ENCODE measurements at regions not wholly inside any gene's neighbourhood (a gene's known extent, or its start where the extent isn't known, plus 50 kb on each side); places are given as distances from the start of the nearest gene placed in this dataset.

GRCh38 chr22:48753381-48753730 lies 1074.3 kb downstream of the BRD1 start:
- DNase-seq (ENCODE audit: low read depth in 4 of 4, low spot score in 2 of 4): no peak

DNA sequence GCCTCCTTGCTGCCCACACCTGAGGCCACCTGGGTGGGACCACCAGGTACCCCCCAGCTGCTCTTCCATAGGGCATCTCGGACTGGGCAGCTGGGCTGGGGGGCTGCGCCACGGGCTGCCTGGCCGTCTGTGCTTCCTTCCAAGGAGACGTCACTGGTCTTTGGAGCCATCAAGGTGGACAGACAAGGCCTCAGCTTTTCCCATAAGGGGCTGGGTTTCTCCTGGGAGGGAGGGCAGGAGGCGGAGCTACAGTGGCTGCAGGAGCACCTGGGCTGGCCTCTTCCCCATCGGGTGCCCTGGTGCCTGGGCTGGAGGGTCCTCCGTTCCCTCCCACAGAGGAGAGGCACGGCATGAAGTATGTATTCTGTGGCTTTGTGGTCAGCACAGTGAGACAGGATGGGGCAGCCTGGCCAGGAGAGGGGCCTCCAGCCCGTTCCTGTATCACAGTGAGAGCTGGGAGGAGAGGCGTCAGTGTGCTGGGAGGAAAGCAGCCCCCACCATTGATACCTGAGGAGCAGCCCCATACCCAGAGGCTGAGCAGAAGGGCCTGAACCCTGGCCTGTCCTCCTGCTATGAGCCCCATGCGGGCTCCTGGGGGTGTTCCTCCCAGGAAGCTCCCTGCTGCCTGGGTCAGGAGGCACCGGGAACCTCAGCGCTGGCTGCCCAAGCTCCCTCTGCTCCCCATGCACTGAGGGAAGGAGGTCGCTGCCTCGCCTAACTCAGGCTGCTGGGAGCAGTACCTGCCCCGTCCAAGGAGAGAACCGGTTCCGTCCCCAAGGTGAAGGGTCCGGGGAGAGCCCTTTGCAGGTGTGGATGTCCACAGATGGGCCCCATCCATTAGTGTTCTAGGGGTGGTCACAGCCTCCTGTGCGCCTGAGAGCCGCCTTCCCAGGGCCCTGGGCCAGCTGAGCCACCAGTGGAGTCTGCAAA lies 1075.0 kb downstream of the BRD1 start:
- DNase-seq (ENCODE audit: low read depth in 4 of 4, low spot score in 2 of 4): no peak

DNA sequence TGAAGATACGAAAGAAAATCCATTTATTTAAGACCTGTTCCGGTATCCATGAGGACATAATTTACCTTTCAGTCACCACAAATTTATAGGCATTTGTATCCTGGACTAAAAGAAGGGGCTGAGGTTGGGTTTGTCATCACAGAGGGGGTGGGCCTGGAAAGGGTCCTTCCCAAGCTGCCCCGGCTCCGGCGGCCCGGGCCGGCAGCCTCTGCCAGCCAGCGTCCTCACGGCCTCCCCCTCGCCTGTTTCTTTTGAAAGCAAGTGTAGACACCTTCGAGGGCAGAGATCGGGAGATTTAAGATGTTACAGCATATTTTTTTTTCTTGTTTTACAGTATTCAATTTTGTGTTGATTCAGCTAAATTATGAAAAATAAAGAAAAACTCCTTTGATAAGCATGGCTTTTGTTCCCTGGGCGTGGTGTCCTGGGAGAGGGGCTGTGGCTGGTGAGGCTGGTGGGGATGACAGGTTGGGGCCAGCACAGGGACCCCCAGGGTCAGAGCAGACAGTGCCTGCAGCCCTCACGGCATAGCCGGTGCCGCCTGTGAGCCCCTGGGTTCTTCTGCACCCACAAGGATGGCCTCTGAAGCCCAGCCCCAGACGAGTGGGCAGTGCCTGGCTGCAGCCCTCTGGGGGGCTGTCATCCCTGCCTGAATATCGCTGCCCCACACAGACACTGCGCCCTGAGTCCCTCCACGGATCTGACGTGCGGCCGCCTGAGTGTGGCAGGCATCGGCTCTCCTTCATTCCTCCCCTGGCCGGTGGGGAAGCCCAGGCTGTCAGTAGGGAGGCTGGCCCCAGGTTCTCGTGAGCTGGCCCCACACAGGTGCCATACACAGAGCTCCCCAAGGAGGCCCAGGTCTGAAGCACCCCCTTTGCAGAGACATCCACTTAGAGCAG lies 1075.9 kb downstream of the BRD1 start:
- no peak for DNase-seq (ENCODE audit: low read depth in 4 of 4, low spot score in 2 of 4)

DNA sequence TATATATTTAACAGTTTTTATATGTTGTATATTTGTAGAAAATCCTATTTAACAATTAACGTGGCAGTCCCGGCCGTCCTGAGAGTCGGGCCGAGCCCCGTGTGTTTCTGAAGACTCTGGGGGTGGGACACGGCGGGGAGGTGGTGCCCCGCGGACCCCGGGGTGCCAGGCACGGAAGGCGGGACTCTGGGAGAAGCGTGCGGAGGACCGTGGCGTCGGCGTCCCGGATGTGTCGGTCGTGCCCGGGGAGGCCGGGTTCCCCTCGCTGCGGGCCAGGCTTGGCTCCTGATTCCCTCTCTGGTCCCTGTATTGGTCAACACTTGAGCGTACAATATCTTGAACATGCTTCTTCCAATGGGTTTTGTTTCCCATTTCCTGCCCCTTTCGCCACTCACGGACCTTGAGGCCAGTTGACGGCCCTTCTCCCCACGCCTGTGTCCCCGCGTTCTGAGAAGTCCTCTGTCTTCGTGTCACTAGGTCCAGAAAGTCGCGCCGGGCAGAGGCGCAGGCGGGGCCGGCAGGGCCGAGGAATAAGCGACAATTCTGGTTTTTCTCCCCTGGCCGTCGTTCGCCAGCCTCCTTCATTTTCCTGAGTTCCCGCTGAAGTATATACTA lies 1076.7 kb downstream of the BRD1 start:
- no peak for DNase-seq (ENCODE audit: low read depth in 4 of 4, low spot score in 2 of 4)

GRCh38 chr22:48750282-48750681 lies 1077.4 kb downstream of the BRD1 start:
- no peak for DNase-seq (ENCODE audit: low read depth in 4 of 4, low spot score in 2 of 4)

DNA sequence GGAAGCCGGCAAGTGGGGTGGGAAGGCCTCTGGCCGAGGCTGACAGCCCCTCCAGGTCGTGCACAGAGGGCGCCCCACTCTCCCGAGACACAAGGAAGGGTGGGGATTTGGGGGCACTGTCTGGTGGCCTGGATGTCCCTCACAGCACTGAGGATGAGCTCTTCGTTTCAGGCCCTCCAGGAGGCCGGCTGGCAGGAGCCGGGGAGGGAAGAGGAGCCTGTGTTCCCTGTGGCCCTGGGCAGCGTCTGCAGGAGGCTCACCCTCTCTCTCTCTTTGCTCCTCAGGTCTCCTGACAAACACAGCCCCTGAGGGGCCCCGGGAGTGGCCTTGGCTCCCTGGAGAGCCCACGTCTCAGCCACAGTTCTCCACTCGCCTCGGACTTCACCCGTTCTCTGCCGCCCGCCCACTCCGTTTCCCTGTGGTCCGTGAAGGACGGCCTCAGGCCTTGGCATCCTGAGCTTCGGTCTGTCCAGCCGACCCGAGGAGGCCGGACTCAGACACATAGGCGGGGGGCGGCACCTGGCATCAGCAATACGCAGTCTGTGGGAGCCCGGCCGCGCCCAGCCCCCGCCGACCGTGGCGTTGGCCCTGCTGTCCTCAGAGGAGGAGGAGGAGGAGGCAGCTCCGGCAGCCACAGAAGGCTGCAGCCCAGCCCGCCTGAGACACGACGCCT lies 1078.0 kb downstream of the BRD1 start:
- DNase-seq (ENCODE audit: low read depth in 4 of 4, low spot score in 2 of 4): no peak

GRCh38 chr22:48748860-48749554 lies 1078.7 kb downstream of the BRD1 start:
- DNase-seq (ENCODE audit: low read depth in 4 of 4, low spot score in 2 of 4): no peak

DNA sequence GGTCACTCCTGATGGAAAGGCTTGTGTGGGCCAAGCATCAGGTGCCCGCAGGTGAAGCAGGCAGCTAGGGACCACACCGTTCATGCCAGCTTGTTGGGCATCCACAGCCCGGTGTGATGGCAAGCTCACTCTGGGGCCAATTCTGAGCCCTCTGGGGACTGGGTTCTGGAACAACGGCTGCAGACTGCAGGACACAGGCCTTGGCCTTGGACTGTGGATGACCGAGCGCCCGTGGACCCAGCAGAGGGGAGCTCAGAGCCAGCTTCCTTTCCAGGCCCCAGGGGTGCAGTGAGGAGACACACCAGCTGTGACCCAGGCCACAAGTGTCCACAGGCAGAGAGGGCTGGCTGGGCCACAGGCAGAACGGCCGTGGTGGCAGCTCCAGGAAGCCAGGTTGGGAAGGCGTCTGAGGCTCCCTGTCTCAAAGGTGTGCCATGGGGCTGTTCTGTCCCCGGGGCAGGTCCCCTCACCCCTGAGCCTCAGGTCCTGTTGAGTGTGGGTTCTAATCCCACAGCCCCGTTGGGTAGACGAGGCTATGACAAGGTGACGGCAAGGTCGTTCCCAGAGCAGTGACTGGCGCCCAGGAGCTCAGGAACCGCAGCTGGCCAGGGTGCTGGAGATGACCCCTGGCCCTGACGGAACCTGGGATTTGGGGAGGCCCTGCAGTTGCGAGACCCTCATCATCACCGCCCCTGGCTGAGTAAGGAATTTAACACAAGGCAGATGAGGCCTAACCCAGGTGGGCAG lies 1079.4 kb downstream of the BRD1 start:
- DNase-seq (ENCODE audit: low read depth in 4 of 4, low spot score in 2 of 4): no peak

DNA sequence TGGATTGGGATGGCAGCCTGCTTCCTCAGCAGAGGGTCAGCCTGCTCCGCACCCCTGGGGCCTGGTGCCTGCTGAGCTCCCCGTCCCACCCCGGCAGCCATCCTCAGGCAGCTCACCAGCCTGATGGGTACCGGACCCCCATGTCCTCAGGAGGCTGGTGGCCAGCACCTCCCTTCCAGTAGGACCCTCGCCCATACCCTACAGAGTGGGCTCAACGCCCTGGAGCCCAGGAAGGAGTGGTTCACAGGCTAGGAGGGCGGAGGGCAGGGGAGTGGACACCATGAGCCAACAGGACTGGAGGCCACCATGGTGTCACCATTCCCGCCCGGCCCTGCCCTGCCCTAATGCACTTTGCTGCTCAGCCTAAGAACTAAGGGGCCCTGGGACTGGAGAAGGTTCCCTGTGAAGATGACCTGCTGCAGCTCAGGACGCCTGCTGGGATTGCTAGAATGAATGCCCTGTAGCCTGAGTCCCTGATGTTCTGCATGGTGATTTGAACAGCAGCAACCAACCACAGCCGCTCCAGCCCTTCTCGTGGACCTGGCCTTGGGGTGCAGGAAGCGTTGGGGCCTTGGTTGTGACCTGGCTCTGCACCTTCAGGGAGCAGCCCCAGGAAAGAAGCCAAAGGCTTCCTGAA lies 1080.8 kb downstream of the BRD1 start:
- DNase-seq (ENCODE audit: low read depth in 4 of 4, low spot score in 2 of 4): no peak

DNA sequence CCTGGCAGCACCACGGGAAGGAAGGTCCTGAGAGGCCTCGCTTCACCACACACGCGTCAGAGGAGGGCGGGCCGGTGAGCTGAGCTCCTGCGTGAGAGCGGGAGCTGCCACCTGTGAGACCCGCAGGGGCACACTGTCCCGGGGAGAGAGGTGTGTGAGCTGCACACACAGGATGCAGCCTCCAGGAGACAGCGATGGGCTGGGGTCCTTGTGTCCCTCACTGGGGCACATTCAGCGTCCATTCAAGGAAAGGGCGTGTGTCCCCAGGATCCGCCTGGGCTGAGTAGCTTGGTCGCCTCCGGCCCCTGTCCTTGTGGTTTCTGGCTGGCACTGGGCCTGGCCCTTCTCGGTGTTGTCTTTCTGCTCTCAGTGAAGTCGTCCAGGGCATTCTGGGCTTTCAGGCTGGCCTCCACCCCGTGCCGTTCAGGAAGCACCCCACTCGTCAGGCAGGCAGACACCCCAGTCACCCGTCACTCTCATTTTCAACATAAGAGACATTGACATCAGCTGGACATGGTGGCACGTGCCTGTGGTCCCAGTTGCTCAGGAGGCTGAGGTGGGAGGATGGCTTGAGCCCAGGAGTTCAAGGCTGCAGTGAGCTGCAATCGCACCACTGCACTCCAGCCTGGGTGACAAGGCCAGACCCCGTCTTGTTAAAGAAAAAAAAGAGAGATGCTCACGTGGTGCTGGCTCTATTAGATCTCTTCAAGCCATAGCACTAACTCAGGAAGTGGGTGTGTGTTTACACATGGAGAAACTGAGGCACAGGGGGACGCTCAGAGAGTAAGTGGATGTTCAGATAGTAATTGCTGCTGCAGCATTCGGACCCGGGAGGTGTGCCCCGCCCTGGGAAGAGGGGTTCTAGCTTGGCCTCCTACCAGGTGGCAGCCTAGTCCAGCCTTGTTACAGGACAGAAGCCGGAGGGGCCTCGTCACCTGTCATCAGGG lies 1081.6 kb downstream of the BRD1 start:
- DNase-seq (ENCODE audit: low read depth in 4 of 4, low spot score in 2 of 4): no peak

DNA sequence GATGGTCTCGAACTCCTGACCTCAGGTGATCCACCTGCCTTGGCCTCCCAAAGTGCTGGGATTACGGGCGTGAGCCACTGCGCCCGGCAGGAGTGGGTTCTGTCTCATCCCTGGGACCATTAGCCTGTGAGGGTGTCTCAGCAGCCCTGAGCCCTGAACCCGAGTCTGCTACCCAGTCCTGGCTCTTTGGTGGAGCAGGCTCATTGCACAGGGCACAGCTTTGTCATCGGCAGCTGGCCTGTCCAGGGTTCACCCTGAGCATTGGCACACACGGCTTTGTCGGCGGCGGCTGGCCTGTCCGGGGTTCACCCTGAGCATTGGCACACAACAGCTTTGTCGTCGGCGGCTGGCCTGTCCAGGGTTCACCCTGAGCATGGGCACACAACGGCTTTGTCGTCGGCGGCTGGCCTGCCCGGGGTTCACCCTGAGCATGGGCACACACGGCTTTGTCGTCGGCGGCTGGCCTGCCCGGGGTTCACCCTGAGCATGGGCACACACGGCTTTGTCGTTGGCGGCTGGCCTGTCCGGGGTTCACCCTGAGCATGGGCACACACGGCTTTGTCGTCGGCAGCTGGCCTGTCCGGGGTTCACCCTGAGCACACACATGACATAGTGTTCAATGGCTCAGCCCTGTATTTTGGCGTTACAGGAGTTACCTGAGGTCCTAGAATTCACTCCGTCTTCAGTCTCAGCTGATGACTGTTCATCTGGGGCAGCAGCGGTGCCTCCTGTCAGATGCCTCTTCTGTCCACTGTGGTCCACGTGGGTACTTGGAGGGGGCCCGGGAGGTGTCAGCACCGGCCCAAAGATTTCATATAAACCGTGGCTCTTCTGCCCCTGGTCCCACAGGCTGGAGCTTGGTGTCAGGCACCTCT lies 1082.5 kb downstream of the BRD1 start:
- DNase-seq (ENCODE audit: low read depth in 4 of 4, low spot score in 2 of 4): no peak

DNA sequence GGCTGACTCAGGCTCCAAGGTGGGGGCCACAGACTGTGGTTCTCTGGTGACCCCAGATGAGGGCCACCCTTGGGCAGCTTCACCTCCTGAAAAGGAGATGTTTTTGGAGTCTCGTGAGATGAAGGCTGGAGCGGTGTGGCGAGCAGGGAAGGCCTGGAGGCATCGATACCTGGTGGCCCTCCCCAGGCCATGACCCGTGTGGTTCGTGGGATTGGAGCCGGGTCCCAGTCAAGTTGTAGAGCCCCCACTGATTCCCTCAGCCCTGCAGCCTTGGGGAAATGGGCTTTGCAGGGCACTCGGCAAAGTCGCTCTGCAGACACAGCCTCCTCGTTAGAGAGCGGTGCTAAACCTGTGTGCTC lies 1083.4 kb downstream of the BRD1 start:
- no peak for DNase-seq (ENCODE audit: low read depth in 4 of 4, low spot score in 2 of 4)

- no peak for DNase-seq (ENCODE audit: low read depth in 4 of 4, low spot score in 2 of 4)
Measured at GRCh38 chr22:48743601-48744282, 1083.9 kb downstream of the BRD1 start.

DNA sequence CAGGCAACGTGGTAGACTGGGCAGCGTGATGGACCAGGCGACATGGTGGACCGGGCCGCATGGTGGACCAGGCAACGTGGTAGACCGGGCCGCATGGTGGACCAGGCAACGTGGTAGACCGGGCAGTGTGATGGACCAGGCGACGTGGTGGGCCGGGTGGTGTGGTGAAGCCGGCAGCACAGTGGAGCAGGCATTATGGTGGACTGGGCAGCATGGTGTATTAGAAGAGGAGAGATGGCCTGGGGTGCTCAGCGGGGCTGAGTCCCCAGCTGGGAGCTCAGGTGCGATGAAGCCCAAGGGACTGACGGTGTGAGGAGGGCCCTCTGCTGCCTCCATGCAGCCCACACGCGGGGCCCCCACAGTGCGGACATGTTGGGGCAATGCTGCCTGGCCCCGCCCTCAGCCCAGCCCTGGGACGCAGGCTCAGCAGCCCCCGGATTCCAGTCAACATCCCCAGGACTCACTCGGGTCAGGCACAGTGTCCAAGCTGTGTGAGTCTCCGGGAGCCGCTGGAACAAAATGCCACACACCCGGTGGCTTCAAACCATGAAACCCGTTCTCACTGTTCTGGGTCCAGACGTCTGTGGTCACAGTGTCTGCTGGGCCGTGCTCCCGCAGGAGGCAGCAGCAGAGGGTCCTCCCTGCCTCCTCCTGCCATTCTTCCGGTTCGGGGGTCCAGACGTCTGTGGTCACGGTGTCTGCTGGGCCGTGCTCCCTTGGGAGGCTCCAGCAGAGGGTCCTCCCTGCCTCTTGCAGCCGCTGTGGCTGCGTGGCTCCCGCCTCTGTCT lies 1084.9 kb downstream of the BRD1 start:
- no peak for DNase-seq (ENCODE audit: low read depth in 4 of 4, low spot score in 2 of 4)

GRCh38 chr22:48742191-48742555 lies 1085.5 kb downstream of the BRD1 start:
- DNase-seq (ENCODE audit: low read depth in 4 of 4, low spot score in 2 of 4): no peak

- DNase-seq (ENCODE audit: low read depth in 4 of 4, low spot score in 2 of 4): no peak
Measured at GRCh38 chr22:48741540-48741939, 1086.1 kb downstream of the BRD1 start.

Measured in left renal cortex interstitium (tissue), 4 donors.